ENCODE measurements at regions not wholly inside any gene's neighbourhood (a gene's known extent, or its start where the extent isn't known, plus 50 kb on each side); places are given as distances from the start of the nearest gene placed in this dataset.

DNA sequence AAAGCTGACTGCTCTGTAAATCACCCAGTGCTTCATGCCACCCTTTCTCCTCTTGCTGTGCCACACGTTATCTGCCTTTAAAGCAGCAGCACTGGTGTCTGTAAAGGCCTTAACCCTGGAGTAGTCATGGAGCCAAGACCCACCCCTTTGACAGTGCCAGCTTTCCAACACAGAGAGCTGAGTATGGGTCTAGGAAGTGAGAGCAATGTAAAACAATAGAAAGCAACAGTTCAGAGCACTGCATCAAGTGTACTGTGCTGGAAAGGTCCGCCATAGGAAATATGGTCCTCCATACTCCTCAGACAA is 139.5 kb downstream of the DAD1 start:
- DNase-seq = no peak

DNA sequence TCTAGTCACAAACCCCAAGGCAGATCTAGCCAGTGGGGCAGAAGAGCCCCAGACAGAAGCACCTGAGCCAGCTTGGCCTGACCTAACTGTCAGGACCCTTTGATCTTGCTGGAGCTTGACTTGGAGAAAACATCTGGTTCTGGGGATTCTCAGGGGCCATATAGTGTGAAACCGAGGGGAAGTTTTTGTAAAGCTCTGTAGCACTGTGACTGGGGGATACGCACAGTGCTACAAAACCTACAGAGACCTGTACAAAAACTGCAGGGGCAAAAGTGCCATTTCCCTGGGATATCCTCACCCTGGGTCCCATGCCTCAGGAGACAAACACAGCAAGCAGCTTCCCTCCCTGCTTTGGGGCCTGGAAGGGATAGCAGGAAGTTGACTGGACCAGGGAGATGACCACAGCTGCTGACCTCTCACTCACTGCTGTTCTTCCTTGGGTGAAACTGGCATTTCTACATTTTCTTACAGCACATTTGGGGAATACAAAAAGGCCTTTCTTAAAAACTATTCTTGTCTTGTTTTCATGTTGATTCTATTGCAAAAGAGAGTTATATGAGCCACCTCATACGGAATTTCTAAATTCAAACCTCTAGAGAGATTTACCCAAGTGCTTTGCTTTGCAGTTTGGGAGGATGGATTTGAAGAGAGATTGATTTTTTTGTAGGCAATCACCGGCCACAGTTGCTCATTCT is 140.0 kb downstream of the DAD1 start:
- DNase-seq = no peak

DNA sequence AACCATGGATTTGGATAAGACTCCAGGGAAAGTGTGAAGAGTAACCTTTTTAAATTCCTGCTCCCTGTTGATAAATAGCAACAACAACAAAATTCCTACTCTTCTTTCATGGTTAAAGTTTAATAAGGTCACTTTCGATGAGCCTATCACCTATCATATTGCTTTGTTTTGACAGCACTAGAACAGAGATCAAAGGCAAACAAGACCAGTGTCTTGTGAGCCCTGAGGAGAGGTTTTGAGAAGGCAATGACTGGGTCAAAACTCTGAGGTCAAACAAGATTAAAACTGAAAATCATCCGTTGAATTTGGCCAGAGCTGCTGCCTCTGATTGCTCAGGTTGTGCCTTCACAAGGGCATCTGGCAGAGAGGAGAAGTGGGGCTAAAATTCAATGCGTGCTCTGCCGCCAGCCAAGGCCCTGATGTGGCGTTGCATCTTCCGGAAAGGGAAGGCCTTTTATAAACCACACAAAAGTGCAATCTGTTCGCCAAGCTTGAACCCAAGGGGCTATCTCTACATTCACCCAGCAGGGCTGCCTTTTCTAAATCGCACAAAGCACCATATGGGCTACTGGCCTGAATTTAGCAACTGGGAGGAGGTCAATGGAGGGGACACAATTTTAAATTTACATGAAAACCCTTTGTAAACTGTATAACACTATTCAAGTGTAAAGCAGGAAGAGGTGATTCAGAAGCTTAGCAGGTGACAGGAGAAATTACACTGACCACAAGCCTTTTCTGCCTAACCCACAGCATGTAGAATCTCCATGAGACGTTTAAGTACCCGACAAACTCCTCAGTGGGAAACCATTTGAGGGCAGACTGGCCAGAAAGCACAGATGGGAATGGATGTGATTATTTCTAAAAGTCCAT is 140.8 kb downstream of the DAD1 start:
- DNase-seq = no peak

DNA sequence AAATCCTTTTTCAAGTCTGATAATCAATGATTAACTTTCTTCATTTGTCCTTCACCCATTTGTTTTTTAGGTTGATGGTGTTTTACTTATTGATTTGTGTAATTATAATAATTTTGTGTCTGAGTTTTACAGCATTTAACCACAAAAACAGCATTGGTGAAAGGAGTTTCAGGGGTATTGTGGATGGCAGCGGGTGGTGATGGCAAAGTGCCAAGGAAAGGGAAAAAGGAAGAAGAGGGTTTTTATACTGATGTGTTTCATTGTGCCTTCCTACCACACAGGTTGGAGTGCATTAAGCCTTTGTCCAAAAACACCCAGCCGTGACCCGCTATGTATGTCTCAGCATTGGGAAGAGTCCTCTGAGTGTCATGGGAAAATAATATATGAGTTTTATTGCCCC is 150.3 kb downstream of the DAD1 start:
- no peak for DNase-seq

DNA sequence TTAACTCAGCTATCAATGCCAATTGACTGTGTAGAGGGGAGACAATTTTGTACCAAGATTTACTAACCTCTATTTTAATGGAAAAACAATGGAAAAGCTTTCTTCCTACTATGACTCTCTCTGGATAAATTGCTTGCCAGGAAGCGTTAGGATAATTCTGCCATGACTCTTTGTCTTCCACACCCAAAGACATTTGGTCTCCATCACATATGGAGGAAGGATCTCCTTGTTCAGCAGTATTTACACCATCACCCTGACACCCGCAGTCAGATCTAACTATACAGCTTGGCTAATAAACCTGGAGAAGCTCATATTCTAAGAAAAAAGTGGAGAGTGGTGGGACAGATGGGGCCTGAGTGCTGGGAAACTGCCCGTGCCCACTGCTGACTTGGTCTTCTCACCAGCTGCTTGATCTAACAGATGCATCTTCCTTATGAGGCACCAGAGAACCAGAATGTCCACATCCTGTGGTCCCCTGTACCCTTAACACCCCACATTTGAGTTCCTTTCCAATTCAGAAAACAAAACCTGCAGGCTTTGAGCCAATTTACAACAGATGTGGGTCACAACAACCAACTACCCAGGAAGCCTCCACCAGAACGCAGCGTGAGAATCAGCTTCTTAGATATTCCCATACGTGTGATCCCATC is 154.0 kb downstream of the DAD1 start:
- no peak for DNase-seq

DNA sequence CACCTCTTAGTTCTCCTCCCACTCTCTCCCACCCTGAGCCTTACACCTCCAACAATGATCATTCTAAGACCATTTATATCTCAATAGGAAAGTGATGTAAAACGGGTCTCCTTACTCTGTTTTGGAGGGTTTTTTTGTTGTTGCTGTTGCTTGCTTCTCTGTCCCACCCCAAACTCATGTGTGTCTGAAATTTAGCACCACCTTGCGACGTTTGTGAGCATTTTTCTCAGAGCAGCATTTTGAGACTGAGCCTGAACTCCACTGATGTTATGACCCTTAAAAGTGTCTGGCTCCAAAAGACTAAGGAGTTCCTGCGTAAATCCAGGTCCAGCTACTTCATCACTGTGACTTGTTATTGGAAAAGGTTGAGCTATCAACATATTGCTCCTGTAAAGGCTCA is 155.0 kb downstream of the DAD1 start:
- DNase-seq = no peak

GRCh38 chr14:22433069-22433468 is 156.0 kb downstream of the DAD1 start:
- DNase-seq = no peak

DNA sequence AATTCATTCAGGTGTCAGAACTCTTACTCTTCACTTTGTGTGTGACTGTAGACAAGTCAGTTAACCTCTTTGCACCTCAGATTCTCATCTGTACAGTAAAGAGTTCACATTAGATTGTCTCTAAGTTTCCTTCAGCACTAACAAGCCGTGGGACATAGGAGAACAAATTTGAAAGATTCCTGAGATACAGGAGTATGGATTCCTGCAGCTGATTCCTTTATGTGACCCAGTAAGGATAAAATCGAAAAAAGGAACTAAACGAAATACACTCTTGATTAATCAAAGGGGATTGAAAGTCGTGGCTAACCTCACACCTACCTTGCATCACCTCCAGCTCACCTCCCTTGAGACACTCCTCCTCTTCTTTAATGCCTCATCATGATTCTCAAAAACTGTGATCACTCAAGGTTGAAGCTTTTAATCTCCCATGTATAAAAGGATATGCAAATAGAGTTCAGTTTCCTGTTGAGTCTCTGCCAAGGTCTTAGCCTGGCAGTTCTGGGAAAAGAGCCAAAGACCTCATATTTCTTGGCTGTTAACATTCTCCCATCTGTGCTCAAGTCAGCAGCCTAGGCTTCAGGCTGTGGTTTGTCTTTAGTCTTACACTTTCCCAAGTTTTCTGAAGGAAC is 156.6 kb downstream of the DAD1 start:
- no peak for DNase-seq

- DNase-seq = no peak
Observed at GRCh38 chr14:22429546-22430294, 159.3 kb downstream of the DAD1 start.

GRCh38 chr14:22428700-22429291 is 160.2 kb downstream of the DAD1 start:
- no peak for DNase-seq

DNA sequence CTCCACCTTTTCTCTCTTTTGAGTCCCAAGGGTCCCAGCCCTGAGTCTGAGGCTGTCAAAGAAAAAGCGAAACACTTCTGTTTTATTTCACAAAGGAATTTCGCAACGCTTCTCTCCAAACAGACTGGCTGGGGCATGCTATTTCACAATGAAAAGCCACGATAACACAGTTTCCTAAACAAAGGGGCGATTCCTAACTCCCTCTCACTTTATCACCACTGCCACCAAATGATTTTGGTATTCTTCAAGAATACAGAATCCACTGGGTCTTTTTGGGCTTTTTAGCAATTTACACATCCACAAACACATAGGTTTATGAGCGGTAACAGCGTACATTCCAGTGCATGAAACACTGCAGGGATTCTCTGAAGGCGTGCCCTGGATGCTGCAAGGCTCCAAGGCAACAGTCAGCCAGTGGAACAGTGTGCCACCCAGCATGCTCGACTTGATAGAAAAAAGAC is 161.2 kb downstream of the DAD1 start:
- DNase-seq = no peak

GRCh38 chr14:22426711-22427110 is 162.3 kb downstream of the DAD1 start:
- DNase-seq = no peak

GRCh38 chr14:22423958-22424357 is 165.1 kb downstream of the DAD1 start:
- DNase-seq = no peak

- DNase-seq = no peak
Observed at GRCh38 chr14:22422238-22422637, 166.8 kb downstream of the DAD1 start.

DNA sequence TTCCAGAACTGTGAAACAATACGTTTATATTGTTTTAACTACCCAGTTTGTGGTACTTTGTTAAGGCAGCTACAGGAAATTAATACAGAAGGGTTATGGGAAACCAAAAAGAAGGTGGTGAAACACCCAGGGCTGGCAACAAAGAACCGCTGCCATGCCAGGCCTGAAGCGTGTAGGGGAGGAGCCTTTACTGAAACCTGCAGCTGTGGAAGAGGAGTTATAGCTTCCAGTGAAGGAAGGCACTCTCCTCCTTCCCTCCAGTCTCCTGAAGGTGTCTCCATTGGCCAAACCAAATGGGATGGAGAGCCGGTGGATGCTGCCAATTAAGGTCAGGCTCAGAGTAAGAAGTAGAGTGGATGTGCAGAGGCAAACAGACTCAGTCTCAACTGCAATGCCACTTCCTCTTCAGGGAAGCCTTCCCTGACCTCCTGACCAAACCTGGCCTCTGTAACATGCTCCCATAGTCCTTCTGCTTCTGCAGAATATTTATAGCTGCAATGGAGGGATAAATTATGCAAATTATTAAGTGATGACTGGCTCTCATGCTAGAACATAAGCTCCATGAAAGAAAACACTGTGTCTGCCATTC is 168.3 kb downstream of the DAD1 start:
- no peak for DNase-seq

- no peak for DNase-seq
Observed at GRCh38 chr14:22419620-22420019, 169.4 kb downstream of the DAD1 start.

GRCh38 chr14:22418631-22419030 is 170.4 kb downstream of the DAD1 start:
- DNase-seq = no peak

DNA sequence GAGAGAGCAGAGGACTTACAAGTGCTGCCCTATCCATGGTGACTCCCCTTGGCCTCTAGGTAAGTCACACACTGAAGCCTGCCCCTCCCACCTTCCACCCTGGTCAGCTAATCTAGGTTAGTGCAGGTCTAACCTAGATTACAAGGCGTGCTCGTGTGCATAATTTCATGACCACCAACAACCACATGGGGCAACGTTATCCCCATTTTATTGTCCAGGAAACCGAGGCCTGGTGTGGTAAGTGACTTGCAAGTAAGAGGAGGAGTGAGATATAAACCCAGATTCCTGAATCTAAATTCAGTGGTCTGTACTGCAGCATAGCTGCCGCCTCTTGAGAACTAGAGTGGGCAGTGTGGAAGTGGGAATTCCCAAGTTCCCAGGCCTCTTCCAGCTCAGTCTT is 171.1 kb downstream of the DAD1 start:
- DNase-seq = no peak

GRCh38 chr14:22416193-22416592 is 172.8 kb downstream of the DAD1 start:
- DNase-seq = no peak

GRCh38 chr14:22415605-22415959 is 173.4 kb downstream of the DAD1 start:
- DNase-seq = no peak

- DNase-seq = no peak
Observed at GRCh38 chr14:22414876-22415604, 174.0 kb downstream of the DAD1 start.
